CD4-positive, alpha-beta memory T cell (primary cell): ENCODE measurements at regions not wholly inside any gene's neighbourhood (a gene's known extent, or its start where the extent isn't known, plus 50 kb on each side); places are given as distances from the start of the nearest gene placed in this dataset.

Experiments used
- CTCF ChIA-PET: fragments of 350-600 bp; sonication (Branson Sonifier 250); formaldehyde crosslinking; loops from one replicate; lab custom pipeline; 2021; ENCODE audit warnings: inconsistent platforms; ENCODE audit not compliant: partially characterized antibody; lab: Charles Lee
- POLR2A ChIA-PET: fragments of 350-600 bp; sonication (Branson Sonifier 250); formaldehyde crosslinking; loops from one replicate; lab custom pipeline; 2021; ENCODE audit not compliant: partially characterized antibody; lab: Charles Lee
- DNase-seq, 5 donors: peaks; one replicate each; pipeline versions ENCODE4 v3.0.0 to v3.0.0-alpha.2; 2020 to 2022; ENCODE audit warnings: mixed read lengths in 1 of 5
- H3K27ac ChIP-seq: one replicate; pipeline ENCODE4 v1.7.0; 2013; ENCODE audit warnings: low read depth, low read length
- H3K27me3 ChIP-seq: 2 replicates; pipeline ENCODE4 v1.7.0; 2013; ENCODE audit warnings: mild to moderate bottlenecking, low read length, moderate library complexity; ENCODE audit not compliant: insufficient read depth
- H3K36me3 ChIP-seq: 2 replicates; pipeline ENCODE4 v1.7.0; 2013; ENCODE audit warnings: mild to moderate bottlenecking, low read length, moderate library complexity; ENCODE audit not compliant: insufficient read depth
- H3K4me1 ChIP-seq: 2 replicates; pipeline ENCODE4 v1.7.0; 2013; ENCODE audit warnings: mild to moderate bottlenecking, low read length, moderate library complexity; ENCODE audit not compliant: insufficient read depth
- H3K4me3 ChIP-seq, 2 donors: one replicate each; pipeline ENCODE4 v1.7.0; 2013; ENCODE audit warnings: low read length in 2 of 2, mild to moderate bottlenecking in 1 of 2
- H3K9me3 ChIP-seq, 2 donors: one replicate each; pipeline ENCODE4 v1.7.0; 2013; ENCODE audit warnings: low read length in 2 of 2, control low read depth in 1 of 2; ENCODE audit not compliant: control insufficient read depth in 1 of 2
- H3K27ac Mint-ChIP-seq, 7 donors: one replicate each; pipeline ENCODE4 v1.8.0; 2020 to 2021; ENCODE audit warnings: mixed read lengths in 7 of 7, mild to moderate bottlenecking in 6 of 7, inconsistent platforms in 3 of 7, moderate library complexity in 3 of 7
- H3K27me3 Mint-ChIP-seq, 2 donors: one replicate each; pipeline ENCODE4 v1.8.0; 2020 to 2021; ENCODE audit warnings: mixed read lengths in 2 of 2
- H3K36me3 Mint-ChIP-seq, 2 donors: one replicate each; pipeline ENCODE4 v1.8.0; 2020 to 2021; ENCODE audit warnings: mixed read lengths in 2 of 2, inconsistent platforms in 1 of 2, mild to moderate bottlenecking in 1 of 2
- H3K4me1 Mint-ChIP-seq, 4 donors: one replicate each; pipeline ENCODE4 v1.8.0; 2020 to 2021; ENCODE audit warnings: mixed read lengths in 4 of 4, mild to moderate bottlenecking in 1 of 4
- H3K4me3 Mint-ChIP-seq, 8 donors: one replicate each; pipeline ENCODE4 v1.8.0; 2020 to 2021; ENCODE audit warnings: mixed read lengths in 8 of 8, mild to moderate bottlenecking in 7 of 8, moderate library complexity in 6 of 8, inconsistent platforms in 3 of 8
- H3K9me3 Mint-ChIP-seq, 8 donors: one replicate each; pipeline ENCODE4 v1.8.0; 2020 to 2021; ENCODE audit warnings: mixed read lengths in 8 of 8, mild to moderate bottlenecking in 5 of 8, inconsistent platforms in 3 of 8, moderate library complexity in 1 of 8
- intact Hi-C: fragments of 100-400 bp; cut with micrococcal nuclease; formaldehyde crosslinking; loops from one replicate; pipeline ENCODE4 v1.15.1; 2023

- H3K4me1 ChIP-seq: no peaks in the 10 kb centered on the region
- CTCF ChIA-PET: no interaction called here
- H3K9me3 ChIP-seq: no peaks in the 10 kb centered on the region
- no peak overlapping the region for H3K27ac ChIP-seq
- POLR2A ChIA-PET: no interaction called here
- intact Hi-C loops: no loop called here
- Mint-ChIP-seq H3K9me3 (peaks cover 2 to 26% (median 9%) of the 10 kb centered on the region in 8 donors), H3K36me3 (no peaks in the 10 kb centered on the region), H3K27me3 (no peaks in the 10 kb centered on the region), H3K27ac (no peak overlapping the region), H3K4me3 (no peak overlapping the region), H3K4me1 (no peaks in the 10 kb centered on the region)
- no peak overlapping the region for H3K4me3 ChIP-seq
- no peaks in the 10 kb centered on the region for H3K27me3 ChIP-seq
- H3K36me3 ChIP-seq: no peaks in the 10 kb centered on the region
- DNase-seq: no peak
These were observed 376.7 kb downstream of the DNAH5 start for GRCh38 chr5:13567819-13568218.

- Mint-ChIP-seq H3K27me3 (no peaks in the 10 kb centered on the region), H3K4me1 (no peaks in the 10 kb centered on the region), H3K4me3 (no peak overlapping the region), H3K9me3 (peaks cover 2 to 26% (median 9%) of the 10 kb centered on the region in 8 donors), H3K36me3 (no peaks in the 10 kb centered on the region), H3K27ac (no peak overlapping the region)
- H3K4me3 ChIP-seq: no peak overlapping the region
- CTCF ChIA-PET: no interaction called here
- no peak for DNase-seq
- H3K9me3 ChIP-seq: no peaks in the 10 kb centered on the region
- intact Hi-C loops: no loop called here
- H3K27ac ChIP-seq: no peak overlapping the region
- H3K27me3 ChIP-seq: no peaks in the 10 kb centered on the region
- H3K36me3 ChIP-seq: no peaks in the 10 kb centered on the region
- POLR2A ChIA-PET: no interaction called here
- H3K4me1 ChIP-seq: no peaks in the 10 kb centered on the region
These were observed 377.6 kb downstream of the DNAH5 start for GRCh38 chr5:13566871-13567339.

GRCh38 chr5:13558408-13558807, 386.1 kb downstream of the DNAH5 start:
- Histone ChIP-seq H3K27me3 (no peaks in the 10 kb centered on the region), H3K27ac (no peak overlapping the region), H3K36me3 (no peaks in the 10 kb centered on the region), H3K4me3 (no peak overlapping the region), H3K9me3 (no peaks in the 10 kb centered on the region), H3K4me1 (no peaks in the 10 kb centered on the region)
- Mint-ChIP-seq H3K4me1 (no peaks in the 10 kb centered on the region), H3K9me3 (peaks cover 2 to 15% (median 7%) of the 10 kb centered on the region in 8 donors), H3K27ac (no peak overlapping the region), H3K27me3 (no peaks in the 10 kb centered on the region), H3K36me3 (no peaks in the 10 kb centered on the region), H3K4me3 (no peak overlapping the region)
- intact Hi-C loops: no loop called here
- ChIA-PET POLR2A (no interaction called here), CTCF (no interaction called here)
- no peak for DNase-seq

GRCh38 chr5:13553896-13554295, 390.6 kb downstream of the DNAH5 start:
- H3K4me1 ChIP-seq: no peaks in the 10 kb centered on the region
- intact Hi-C loops: no loop called here
- H3K4me3 Mint-ChIP-seq: no peak overlapping the region
- CTCF ChIA-PET: no interaction called here
- no peak for DNase-seq
- H3K9me3 ChIP-seq: no peaks in the 10 kb centered on the region
- H3K9me3 Mint-ChIP-seq: peaks cover 0 to 20% (median 7%) of the 10 kb centered on the region in 8 donors
- no peaks in the 10 kb centered on the region for H3K36me3 Mint-ChIP-seq
- no peaks in the 10 kb centered on the region for H3K27me3 ChIP-seq
- H3K36me3 ChIP-seq: no peaks in the 10 kb centered on the region
- H3K4me3 ChIP-seq: no peak overlapping the region
- no peaks in the 10 kb centered on the region for H3K4me1 Mint-ChIP-seq
- no peak overlapping the region for H3K27ac Mint-ChIP-seq
- POLR2A ChIA-PET: no interaction called here
- H3K27me3 Mint-ChIP-seq: no peaks in the 10 kb centered on the region
- H3K27ac ChIP-seq: no peak overlapping the region

- Histone ChIP-seq H3K27me3 (no peaks in the 10 kb centered on the region), H3K4me1 (no peaks in the 10 kb centered on the region), H3K27ac (no peak overlapping the region), H3K4me3 (no peak overlapping the region), H3K36me3 (no peaks in the 10 kb centered on the region), H3K9me3 (no peaks in the 10 kb centered on the region)
- intact Hi-C loops: no loop called here
- Mint-ChIP-seq H3K4me3 (no peak overlapping the region), H3K27me3 (no peaks in the 10 kb centered on the region), H3K36me3 (no peaks in the 10 kb centered on the region), H3K27ac (no peak overlapping the region), H3K9me3 (peaks cover 0 to 15% (median 4%) of the 10 kb centered on the region in 8 donors), H3K4me1 (no peaks in the 10 kb centered on the region)
- CTCF ChIA-PET: no interaction called here
- POLR2A ChIA-PET: no interaction called here
- DNase-seq: no peak
These were observed 392.1 kb downstream of the DNAH5 start for GRCh38 chr5:13552361-13552760.

- ChIA-PET POLR2A (no interaction called here), CTCF (no interaction called here)
- H3K4me3 ChIP-seq: no peak overlapping the region
- intact Hi-C loops: no loop called here
- H3K27me3 ChIP-seq: no peaks in the 10 kb centered on the region
- no peak for DNase-seq
- H3K4me1 Mint-ChIP-seq: no peaks in the 10 kb centered on the region
- no peak overlapping the region for H3K27ac ChIP-seq
- H3K9me3 ChIP-seq: no peaks in the 10 kb centered on the region
- no peaks in the 10 kb centered on the region for H3K4me1 ChIP-seq
- no peaks in the 10 kb centered on the region for H3K27me3 Mint-ChIP-seq
- H3K4me3 Mint-ChIP-seq: no peak overlapping the region
- no peak overlapping the region for H3K27ac Mint-ChIP-seq
- no peaks in the 10 kb centered on the region for H3K36me3 Mint-ChIP-seq
- H3K36me3 ChIP-seq: no peaks in the 10 kb centered on the region
- H3K9me3 Mint-ChIP-seq: peaks cover 0 to 12% (median 1%) of the 10 kb centered on the region in 8 donors
These were observed 392.8 kb downstream of the DNAH5 start for GRCh38 chr5:13551645-13552044.

GRCh38 chr5:13540168-13540750, 404.2 kb downstream of the DNAH5 start:
- Mint-ChIP-seq H3K4me3 (no peak overlapping the region), H3K27me3 (no peaks in the 10 kb centered on the region), H3K27ac (no peak overlapping the region), H3K9me3 (peaks cover 0 to 17% (median 11%) of the 10 kb centered on the region in 8 donors), H3K4me1 (no peaks in the 10 kb centered on the region), H3K36me3 (no peaks in the 10 kb centered on the region)
- no peak for DNase-seq
- intact Hi-C loops: no loop called here
- H3K27ac ChIP-seq: no peak overlapping the region
- H3K36me3 ChIP-seq: no peaks in the 10 kb centered on the region
- ChIA-PET CTCF (no interaction called here), POLR2A (no interaction called here)
- no peaks in the 10 kb centered on the region for H3K4me1 ChIP-seq
- H3K27me3 ChIP-seq: no peaks in the 10 kb centered on the region
- H3K9me3 ChIP-seq: no peaks in the 10 kb centered on the region
- no peak overlapping the region for H3K4me3 ChIP-seq

- Histone ChIP-seq H3K27ac (no peak overlapping the region), H3K4me3 (no peak overlapping the region), H3K27me3 (no peaks in the 10 kb centered on the region), H3K4me1 (no peaks in the 10 kb centered on the region), H3K9me3 (no peaks in the 10 kb centered on the region), H3K36me3 (no peaks in the 10 kb centered on the region)
- Mint-ChIP-seq H3K27ac (no peak overlapping the region), H3K27me3 (no peaks in the 10 kb centered on the region), H3K4me1 (no peaks in the 10 kb centered on the region), H3K4me3 (no peak overlapping the region), H3K9me3 (peaks cover 0 to 13% (median 4%) of the 10 kb centered on the region in 8 donors), H3K36me3 (no peaks in the 10 kb centered on the region)
- ChIA-PET POLR2A (no interaction called here), CTCF (no interaction called here)
- intact Hi-C loops: no loop called here
- DNase-seq: no peak
These were observed 407.6 kb downstream of the DNAH5 start for GRCh38 chr5:13536933-13537332.
